Left ventricle myocardium inferior (tissue), 1 donor: ENCODE measurements at regions not wholly inside any gene's neighbourhood (a gene's known extent, or its start where the extent isn't known, plus 50 kb on each side); places are given as distances from the start of the nearest gene placed in this dataset.

Experiments used
- DNase-seq: peaks from one replicate; pipeline ENCODE4 v3.0.0-alpha.2; 2020
- H3K27ac ChIP-seq: fragments of 200-600 bp; replicated peaks from 2 replicates; pipeline ENCODE4 v1.8.0; 2021
- H3K27me3 ChIP-seq: fragments of 200-600 bp; 2 replicates; pipeline ENCODE4 v1.8.0; 2021; ENCODE audit warnings: low read depth
- H3K36me3 ChIP-seq: fragments of 200-600 bp; 2 replicates; pipeline ENCODE4 v1.8.0; 2021
- H3K4me1 ChIP-seq: fragments of 200-600 bp; 2 replicates; pipeline ENCODE4 v1.8.0; 2021
- H3K4me3 ChIP-seq: fragments of 200-600 bp; 2 replicates; pipeline ENCODE4 v1.8.0; 2021; ENCODE audit warnings: mild to moderate bottlenecking, moderate library complexity
- H3K9me3 ChIP-seq: fragments of 200-600 bp; replicated peaks from 2 replicates; pipeline ENCODE4 v1.8.0; 2021
- CTCF ChIP-seq: fragments of 200-600 bp; IDR thresholded peaks from 2 replicates; pipeline ENCODE4 v1.8.0; 2021; ENCODE audit warnings: antibody characterized with exemption, mild to moderate bottlenecking, borderline replicate concordance
- intact Hi-C: fragments of 100-400 bp; cut with micrococcal nuclease; formaldehyde crosslinking; loops from one replicate; pipeline ENCODE4 v1.11.0; 2022
- donor health status: DM: no; HTN: yes; CAD: no; lungs with severe emphysema.

GRCh38 chr4:104248726-104249125 is 246.0 kb downstream of the CXXC4 start:
- no peak overlapping the region for H3K4me3 ChIP-seq
- no peak for TF ChIP-seq CTCF
- peaks cover 53% of the 10 kb centered on the region for H3K9me3 ChIP-seq
- no peak for DNase-seq
- intact Hi-C loops, result no loop called here
- H3K36me3 ChIP-seq, result no peaks in the 10 kb centered on the region
- H3K4me1 ChIP-seq, result no peaks in the 10 kb centered on the region
- no peak overlapping the region for H3K27ac ChIP-seq
- H3K27me3 ChIP-seq, result no peaks in the 10 kb centered on the region

DNA sequence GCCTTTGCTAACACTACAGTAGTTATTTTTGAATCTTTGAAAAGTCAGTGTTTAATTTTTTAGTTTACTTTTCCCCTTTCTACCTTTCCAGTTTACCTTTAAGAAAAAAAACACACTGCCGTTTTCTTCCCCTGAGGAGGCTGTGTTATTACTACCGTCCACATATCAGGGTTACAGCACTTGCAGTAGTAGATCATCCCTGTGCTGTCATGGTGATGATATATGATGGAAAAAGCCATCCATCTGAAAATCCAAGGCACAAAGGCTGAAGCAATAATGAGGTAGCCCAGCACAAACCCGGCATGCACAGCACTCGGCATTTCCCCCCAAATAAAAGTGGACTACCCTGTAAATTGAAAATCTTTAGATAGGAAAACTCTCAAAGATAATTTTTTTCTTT is 258.7 kb downstream of the CXXC4 start:
- Histone ChIP-seq H3K4me3 (no peak overlapping the region), H3K27ac (no peak overlapping the region), H3K27me3 (no peaks in the 10 kb centered on the region), H3K4me1 (no peaks in the 10 kb centered on the region), H3K36me3 (no peaks in the 10 kb centered on the region), H3K9me3 (no peaks in the 10 kb centered on the region)
- intact Hi-C loops, result no loop called here
- no peak for DNase-seq
- TF ChIP-seq CTCF, result no peak

- no peak for TF ChIP-seq CTCF
- H3K27ac ChIP-seq, result no peak overlapping the region
- intact Hi-C loops, result no loop called here
- no peaks in the 10 kb centered on the region for H3K27me3 ChIP-seq
- no peak for DNase-seq
- no peak overlapping the region for H3K4me3 ChIP-seq
- no peaks in the 10 kb centered on the region for H3K4me1 ChIP-seq
- H3K9me3 ChIP-seq, result peaks cover 5% of the 10 kb centered on the region
- H3K36me3 ChIP-seq, result no peaks in the 10 kb centered on the region
These were observed 277.2 kb downstream of the CXXC4 start for GRCh38 chr4:104217526-104217925.

GRCh38 chr4:104211657-104212056 is 283.0 kb downstream of the CXXC4 start:
- Histone ChIP-seq H3K27me3 (no peaks in the 10 kb centered on the region), H3K4me1 (no peaks in the 10 kb centered on the region), H3K9me3 (peaks cover 5% of the 10 kb centered on the region), H3K36me3 (no peaks in the 10 kb centered on the region), H3K27ac (no peak overlapping the region), H3K4me3 (no peak overlapping the region)
- no peak for TF ChIP-seq CTCF
- DNase-seq, result no peak
- intact Hi-C loops, result no loop called here

GRCh38 chr4:104210420-104210819 is 284.3 kb downstream of the CXXC4 start:
- Histone ChIP-seq H3K27ac (no peak overlapping the region), H3K27me3 (no peaks in the 10 kb centered on the region), H3K4me1 (no peaks in the 10 kb centered on the region), H3K9me3 (peaks cover 5% of the 10 kb centered on the region), H3K36me3 (no peaks in the 10 kb centered on the region), H3K4me3 (no peak overlapping the region)
- no peak for DNase-seq
- TF ChIP-seq CTCF, result no peak
- intact Hi-C loops, result no loop called here

- Histone ChIP-seq H3K36me3 (no peaks in the 10 kb centered on the region), H3K27me3 (no peaks in the 10 kb centered on the region), H3K4me1 (no peaks in the 10 kb centered on the region), H3K27ac (no peak overlapping the region), H3K4me3 (no peak overlapping the region), H3K9me3 (no peaks in the 10 kb centered on the region)
- DNase-seq, result no peak
- intact Hi-C loops, result no loop called here
- TF ChIP-seq CTCF, result no peak
These were observed 287.9 kb downstream of the CXXC4 start for GRCh38 chr4:104206784-104207183.
